ENCODE measurements at regions not wholly inside any gene's neighbourhood (a gene's known extent, or its start where the extent isn't known, plus 50 kb on each side); places are given as distances from the start of the nearest gene placed in this dataset.

GRCh38 chr6:14450133-14450504 is 332.5 kb downstream of the CD83 start:
- Histone ChIP-seq H3K4me3 (no peak overlapping the region), H3K27ac (no peak overlapping the region)
- TF ChIP-seq CTCF (IDR thresholded peaks at IDR 0.05): no peak
- DNase-seq (ENCODE audit: low spot score): no peak

GRCh38 chr6:14450578-14450977 is 333.0 kb downstream of the CD83 start:
- Histone ChIP-seq H3K4me3 (no peak overlapping the region), H3K27ac (no peak overlapping the region)
- DNase-seq (ENCODE audit: low spot score): no peak
- no peak for TF ChIP-seq CTCF (IDR thresholded peaks at IDR 0.05)

- TF ChIP-seq CTCF (IDR thresholded peaks at IDR 0.05): no peak
- no peak overlapping the region for H3K4me3 ChIP-seq
- no peak overlapping the region for H3K27ac ChIP-seq
- no peak for DNase-seq (ENCODE audit: low spot score)
Measured at GRCh38 chr6:14451594-14452374, 334.2 kb downstream of the CD83 start.

- H3K4me3 ChIP-seq: no peak overlapping the region
- TF ChIP-seq CTCF (IDR thresholded peaks at IDR 0.05): no peak
- DNase-seq (ENCODE audit: low spot score): no peak
- H3K27ac ChIP-seq: no peak overlapping the region
Measured at GRCh38 chr6:14452567-14453527, 335.3 kb downstream of the CD83 start.

- DNase-seq (ENCODE audit: low spot score): no peak
- no peak overlapping the region for H3K4me3 ChIP-seq
- peak overlapping the region; percentile 40 to 80 for H3K27ac ChIP-seq
- TF ChIP-seq CTCF (IDR thresholded peaks at IDR 0.05): no peak
Measured at GRCh38 chr6:14453712-14454472, 336.3 kb downstream of the CD83 start.

GRCh38 chr6:14454473-14454775 is 336.9 kb downstream of the CD83 start:
- DNase-seq (ENCODE audit: low spot score): no peak
- Histone ChIP-seq H3K4me3 (no peak overlapping the region), H3K27ac (peak overlapping the region; percentile 40 to 80)
- TF ChIP-seq CTCF (IDR thresholded peaks at IDR 0.05): no peak

All from coronary artery (tissue), 2 donors.